ENCODE measurements at regions not wholly inside any gene's neighbourhood (a gene's known extent, or its start where the extent isn't known, plus 50 kb on each side); places are given as distances from the start of the nearest gene placed in this dataset.

DNA sequence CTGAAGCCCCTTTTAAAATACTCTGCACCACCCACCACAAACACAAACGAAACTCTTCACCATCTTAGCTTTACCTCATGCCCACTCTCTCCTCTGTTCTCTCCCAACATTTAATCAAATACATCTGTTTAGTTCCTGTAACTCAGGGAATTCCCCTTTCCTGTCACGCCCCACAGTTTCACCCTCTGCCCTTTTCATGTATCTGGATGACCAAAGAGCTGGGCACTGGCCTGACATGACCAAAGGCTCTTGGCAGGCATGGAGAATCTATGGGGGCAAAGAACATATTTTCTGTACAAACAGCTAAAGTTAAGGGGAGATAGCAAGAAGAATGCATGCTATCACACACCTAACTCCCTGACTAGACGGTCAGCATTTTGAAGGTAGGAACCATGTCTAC, 270.0 kb downstream of the TBL1XR1 start:
- no peak overlapping the region for H3K27ac Mint-ChIP-seq
- DNase-seq, result no peak
- H3K27me3 Mint-ChIP-seq, result peaks cover 10% of the 10 kb centered on the region
- H3K4me3 Mint-ChIP-seq, result no peak overlapping the region
- CTCF ChIA-PET, result no interaction called here
- no peaks in the 10 kb centered on the region for H3K9me3 Mint-ChIP-seq
- POLR2A ChIA-PET, result no interaction called here
- H3K4me1 Mint-ChIP-seq, result peaks cover 10% of the 10 kb centered on the region
- no peaks in the 10 kb centered on the region for H3K36me3 Mint-ChIP-seq (ENCODE audit: low read depth)

DNA sequence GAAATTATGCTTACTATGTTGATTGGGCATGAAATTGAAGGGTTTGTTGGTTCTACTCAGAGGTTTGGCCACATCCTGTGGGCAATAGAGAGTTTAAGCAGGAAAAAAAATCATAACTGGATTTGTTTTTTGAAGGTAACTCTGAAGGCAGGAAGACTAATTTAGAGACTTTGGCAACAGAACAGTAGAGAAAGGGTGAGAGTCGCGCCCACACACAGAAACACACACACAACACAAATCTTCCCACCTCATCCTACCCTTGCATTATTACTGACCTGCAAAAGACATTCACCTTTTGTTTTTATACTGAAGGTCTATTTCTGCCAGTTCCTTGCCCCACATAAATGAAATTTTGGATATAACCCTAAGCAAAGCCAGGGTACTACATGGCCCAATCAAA, 270.6 kb downstream of the TBL1XR1 start:
- ChIA-PET POLR2A (no interaction called here), CTCF (no interaction called here)
- Mint-ChIP-seq H3K9me3 (no peaks in the 10 kb centered on the region), H3K36me3 (ENCODE audit: low read depth) (no peaks in the 10 kb centered on the region), H3K4me3 (no peak overlapping the region), H3K27me3 (peaks cover 8% of the 10 kb centered on the region), H3K4me1 (peaks cover 10% of the 10 kb centered on the region), H3K27ac (no peak overlapping the region)
- DNase-seq, result no peak

DNA sequence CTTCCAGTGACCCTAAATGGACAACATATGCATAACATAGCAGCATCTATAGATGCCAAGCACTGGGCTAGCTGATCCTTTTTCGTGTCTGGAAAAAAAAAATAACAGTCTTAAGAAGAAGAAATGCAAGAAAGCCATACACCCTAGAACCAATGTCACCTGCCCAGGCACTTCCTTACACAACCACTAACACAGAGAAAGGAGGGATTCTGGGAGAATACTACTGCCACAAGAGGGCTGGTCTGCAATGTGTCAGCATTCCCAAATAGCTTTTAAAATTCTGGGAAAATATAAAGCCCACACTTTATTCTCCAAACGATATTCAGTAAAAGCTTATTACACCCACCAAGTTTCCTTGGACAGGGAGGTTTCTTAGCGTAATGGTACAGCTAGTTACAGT, 271.2 kb downstream of the TBL1XR1 start:
- Mint-ChIP-seq H3K4me3 (no peak overlapping the region), H3K27me3 (peaks cover 7% of the 10 kb centered on the region), H3K36me3 (ENCODE audit: low read depth) (no peaks in the 10 kb centered on the region), H3K9me3 (no peaks in the 10 kb centered on the region), H3K4me1 (peaks cover 10% of the 10 kb centered on the region), H3K27ac (no peak overlapping the region)
- ChIA-PET CTCF (no interaction called here), POLR2A (no interaction called here)
- no peak for DNase-seq

DNA sequence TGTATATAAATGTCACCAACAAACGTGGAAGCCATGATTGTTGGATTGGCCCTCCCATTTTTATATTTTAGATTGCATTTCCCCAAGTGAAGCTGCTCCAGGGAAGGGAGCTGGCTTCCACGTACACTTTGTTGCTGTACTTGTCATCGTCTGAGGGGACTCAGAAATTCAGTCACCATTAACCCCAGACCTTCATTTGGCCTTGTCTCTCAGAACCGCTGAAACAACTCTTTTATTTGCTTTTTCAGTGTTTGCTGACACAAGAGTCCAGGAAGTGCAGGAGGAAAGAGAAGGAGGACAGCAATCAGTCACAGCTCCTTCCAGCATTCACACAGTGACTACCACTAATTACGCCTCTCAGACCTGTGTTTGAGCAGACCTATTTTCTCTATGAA, 276.5 kb downstream of the TBL1XR1 start:
- POLR2A ChIA-PET, result no interaction called here
- Mint-ChIP-seq H3K4me1 (no peaks in the 10 kb centered on the region), H3K36me3 (ENCODE audit: low read depth) (no peaks in the 10 kb centered on the region), H3K27ac (no peak overlapping the region), H3K4me3 (no peak overlapping the region), H3K27me3 (peaks cover 1% of the 10 kb centered on the region), H3K9me3 (no peaks in the 10 kb centered on the region)
- CTCF ChIA-PET, result no interaction called here
- no peak for DNase-seq

DNA sequence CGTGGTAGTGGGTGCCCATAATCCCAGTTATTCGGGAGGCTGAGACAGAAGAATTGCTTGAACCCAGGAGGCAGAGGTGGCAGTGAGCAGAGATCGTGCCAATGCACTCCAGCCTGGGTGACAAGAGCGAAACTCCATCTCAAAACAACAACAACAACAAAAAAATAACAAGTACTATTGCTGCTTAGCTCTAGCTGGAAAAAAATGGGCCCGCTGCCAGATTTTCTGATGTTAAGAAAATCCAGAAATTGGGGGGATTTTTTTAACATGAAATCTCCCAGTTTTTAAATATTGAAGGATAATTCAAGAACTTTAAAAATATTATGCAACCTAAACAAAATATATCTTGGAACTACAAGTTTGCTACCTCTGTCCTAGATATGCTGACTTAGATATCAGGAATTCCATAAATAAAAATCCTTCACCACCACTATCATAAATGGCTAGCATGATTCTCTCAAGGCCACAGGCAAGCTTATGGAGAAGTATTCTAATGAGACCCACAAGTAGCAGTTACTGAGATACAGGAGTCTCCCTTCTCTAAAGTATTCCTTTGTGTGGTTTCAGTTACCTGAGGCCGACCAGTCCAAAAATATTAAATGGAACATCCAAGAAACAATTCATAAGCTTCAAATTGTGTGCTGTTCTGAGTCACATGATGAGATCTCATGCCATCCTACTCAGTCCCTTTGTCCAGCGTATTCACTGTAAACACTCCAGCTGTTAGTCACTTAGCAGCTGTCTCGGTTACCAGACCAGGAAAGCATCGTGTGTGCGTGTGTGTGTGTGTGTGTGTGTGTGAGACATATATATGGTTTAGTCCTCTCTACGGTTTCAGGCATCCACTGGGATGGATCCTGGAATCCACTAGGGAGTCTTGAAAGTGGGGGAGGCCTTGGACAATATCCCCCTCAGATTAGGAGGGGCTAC, 277.2 kb downstream of the TBL1XR1 start:
- DNase-seq, result no peak
- POLR2A ChIA-PET, result no interaction called here
- Mint-ChIP-seq H3K9me3 (no peaks in the 10 kb centered on the region), H3K27me3 (peaks cover 1% of the 10 kb centered on the region), H3K4me1 (no peaks in the 10 kb centered on the region), H3K36me3 (ENCODE audit: low read depth) (no peaks in the 10 kb centered on the region), H3K4me3 (no peak overlapping the region), H3K27ac (no peak overlapping the region)
- CTCF ChIA-PET, result no interaction called here

DNA sequence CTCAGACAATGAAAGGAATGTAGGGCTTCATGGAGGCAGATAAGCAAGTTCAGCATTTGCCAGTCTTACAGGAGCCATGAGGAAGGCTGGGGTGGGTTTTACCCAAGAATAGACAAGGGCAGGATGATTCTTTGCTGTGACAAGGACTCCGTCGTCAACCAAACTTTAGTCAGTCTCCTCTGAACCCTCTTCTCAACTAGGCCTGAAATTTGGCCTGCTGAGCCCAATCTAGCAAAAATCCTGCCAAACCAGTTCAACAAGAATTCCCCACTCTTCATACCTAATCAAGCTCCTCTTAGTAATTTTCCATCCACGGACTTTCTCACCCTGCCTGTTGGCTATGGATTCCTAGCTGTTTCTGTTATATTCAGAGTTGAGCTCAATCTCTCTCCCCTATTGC, 280.5 kb downstream of the TBL1XR1 start:
- Mint-ChIP-seq H3K4me3 (no peak overlapping the region), H3K27me3 (peaks cover 1% of the 10 kb centered on the region), H3K4me1 (no peaks in the 10 kb centered on the region), H3K9me3 (no peaks in the 10 kb centered on the region), H3K27ac (no peak overlapping the region), H3K36me3 (ENCODE audit: low read depth) (no peaks in the 10 kb centered on the region)
- ChIA-PET POLR2A (no interaction called here), CTCF (no interaction called here)
- no peak for DNase-seq

DNA sequence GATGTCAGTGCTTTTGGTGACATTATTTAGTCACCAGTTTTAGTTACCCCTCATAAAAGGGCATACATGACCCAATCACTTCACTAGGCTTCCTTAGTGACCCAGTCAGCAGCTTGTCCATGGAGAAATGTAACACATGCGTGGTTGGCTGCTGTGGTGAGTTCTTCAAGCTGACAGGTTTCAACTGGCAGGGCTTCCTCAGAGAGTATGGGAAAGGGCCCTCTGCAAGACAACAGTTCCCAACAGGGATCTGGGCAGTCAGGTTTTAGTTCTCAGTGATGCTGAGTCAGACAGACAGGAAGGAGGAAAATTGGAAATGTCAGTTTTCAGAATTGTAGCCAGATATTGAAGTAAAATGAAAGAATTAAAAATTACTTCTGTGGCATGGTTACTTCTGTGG, 282.5 kb downstream of the TBL1XR1 start:
- no peak for DNase-seq
- Mint-ChIP-seq H3K4me3 (no peak overlapping the region), H3K27me3 (peaks cover 1% of the 10 kb centered on the region), H3K36me3 (ENCODE audit: low read depth) (no peaks in the 10 kb centered on the region), H3K27ac (no peak overlapping the region), H3K9me3 (no peaks in the 10 kb centered on the region), H3K4me1 (no peaks in the 10 kb centered on the region)
- ChIA-PET POLR2A (no interaction called here), CTCF (no interaction called here)

DNA sequence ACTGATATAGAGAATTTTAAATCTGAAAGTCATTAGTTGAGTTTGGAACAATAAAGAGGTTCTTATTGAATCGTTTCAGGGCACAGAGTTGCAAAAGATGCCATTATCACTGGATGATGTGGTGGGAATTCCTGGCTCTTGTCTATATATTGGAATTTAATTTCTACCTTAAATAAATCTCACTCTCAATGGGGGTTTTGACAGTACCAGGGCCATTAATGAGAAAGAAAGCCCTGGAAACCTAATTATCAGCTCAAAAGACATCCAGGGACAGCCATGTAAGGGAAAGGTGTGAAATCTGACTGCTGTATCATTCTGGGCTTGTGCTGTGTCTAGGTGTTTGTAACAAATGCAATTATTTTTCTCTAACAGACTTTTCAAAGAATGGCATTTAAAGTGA, 285.7 kb downstream of the TBL1XR1 start:
- CTCF ChIA-PET, result no interaction called here
- Mint-ChIP-seq H3K36me3 (ENCODE audit: low read depth) (no peaks in the 10 kb centered on the region), H3K4me3 (no peak overlapping the region), H3K9me3 (no peaks in the 10 kb centered on the region), H3K27me3 (peaks cover 1% of the 10 kb centered on the region), H3K27ac (no peak overlapping the region), H3K4me1 (no peaks in the 10 kb centered on the region)
- DNase-seq, result no peak
- POLR2A ChIA-PET, result no interaction called here

DNA sequence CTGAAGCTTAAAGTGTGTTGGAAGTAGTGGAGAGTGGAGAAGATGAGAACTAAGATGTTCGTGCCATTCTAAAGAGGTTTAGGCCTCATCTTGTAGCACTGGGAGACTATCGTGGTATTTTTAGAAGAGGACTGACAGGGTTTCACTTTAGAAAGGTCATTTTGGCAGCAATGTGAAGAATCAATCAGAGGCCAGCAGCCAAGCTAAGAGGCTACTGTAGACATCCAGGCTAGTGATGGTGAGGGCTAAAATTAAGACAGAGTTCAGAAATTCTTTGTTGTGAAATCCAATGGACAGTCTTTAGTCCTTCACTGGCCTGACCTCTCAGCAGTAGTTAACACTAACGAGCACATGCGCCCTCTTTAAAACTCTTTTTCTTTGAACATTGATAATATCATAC, 288.2 kb downstream of the TBL1XR1 start:
- no peak for DNase-seq
- ChIA-PET CTCF (no interaction called here), POLR2A (no interaction called here)
- H3K4me3 Mint-ChIP-seq, result no peak overlapping the region
- peaks cover 3% of the 10 kb centered on the region for H3K27me3 Mint-ChIP-seq
- H3K27ac Mint-ChIP-seq, result no peak overlapping the region
- no peaks in the 10 kb centered on the region for H3K9me3 Mint-ChIP-seq
- H3K36me3 Mint-ChIP-seq (ENCODE audit: low read depth), result no peaks in the 10 kb centered on the region
- no peaks in the 10 kb centered on the region for H3K4me1 Mint-ChIP-seq

DNA sequence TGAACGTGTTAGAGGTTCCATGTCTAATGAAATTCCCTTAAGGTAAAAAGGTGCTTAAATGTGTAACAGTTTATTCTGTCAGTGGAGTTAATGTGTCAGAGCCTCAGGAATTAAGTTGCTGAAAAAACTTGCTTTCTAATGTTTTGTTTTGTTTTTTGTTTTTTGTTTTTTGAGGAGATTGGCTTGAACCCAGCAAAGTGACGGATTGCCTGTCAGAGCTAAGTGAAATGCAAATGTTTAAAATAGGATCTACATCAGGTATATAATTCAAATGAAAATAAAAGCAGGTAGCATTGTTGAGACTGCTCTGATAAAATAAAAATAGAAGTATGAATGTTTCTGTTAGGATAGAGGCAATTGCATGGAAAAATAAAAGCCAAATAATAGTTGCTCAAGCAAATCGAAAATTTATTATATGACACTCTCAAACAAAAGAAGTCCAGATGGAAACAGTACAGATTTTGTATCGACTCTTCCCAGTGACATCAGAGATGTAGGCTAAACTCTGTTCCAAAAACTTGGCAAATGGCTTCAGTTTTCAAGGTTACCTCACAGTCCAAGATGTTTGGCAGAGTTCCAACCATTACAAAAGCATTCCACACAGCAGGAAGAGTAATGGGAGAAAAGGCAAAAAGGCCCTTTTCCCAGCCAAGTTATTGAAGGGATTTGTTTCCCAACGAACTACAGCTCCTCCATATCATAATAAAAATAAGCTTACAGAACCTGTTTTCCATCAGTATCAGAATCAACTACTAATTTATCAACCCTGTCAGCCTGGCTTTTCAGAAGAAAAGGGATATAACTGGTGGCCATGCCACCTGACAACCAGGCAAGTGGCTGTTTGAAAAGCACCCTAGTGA, 291.0 kb downstream of the TBL1XR1 start:
- Mint-ChIP-seq H3K4me1 (no peaks in the 10 kb centered on the region), H3K4me3 (no peak overlapping the region), H3K27me3 (peaks cover 4% of the 10 kb centered on the region), H3K9me3 (no peaks in the 10 kb centered on the region), H3K36me3 (ENCODE audit: low read depth) (no peaks in the 10 kb centered on the region), H3K27ac (no peak overlapping the region)
- DNase-seq, result no peak
- CTCF ChIA-PET, result no interaction called here
- POLR2A ChIA-PET, result no interaction called here

DNA sequence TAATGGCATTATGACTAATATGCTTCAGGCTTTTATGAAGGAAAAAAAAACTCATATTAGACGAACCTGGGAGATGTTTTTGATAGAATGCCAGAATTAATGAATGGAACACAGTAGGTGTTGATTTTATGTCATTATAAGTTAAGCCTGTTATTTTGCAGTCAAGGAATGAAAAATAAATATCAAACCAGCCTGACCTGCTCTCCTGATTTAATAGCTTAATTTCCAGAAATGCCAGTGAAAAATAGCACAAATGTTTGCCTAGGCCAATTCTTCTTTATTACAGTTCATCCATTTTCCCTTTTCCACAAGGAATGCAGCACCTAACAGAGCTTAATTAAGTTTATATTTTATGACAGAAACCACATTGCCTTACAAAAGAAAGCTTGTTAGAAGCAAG, 292.0 kb downstream of the TBL1XR1 start:
- POLR2A ChIA-PET, result interaction anchor here (0.6 kb wide), 1 partner anchor 8 kb away, joined by 3 read pairs; no protein-coding TSS in a partner anchor

DNA sequence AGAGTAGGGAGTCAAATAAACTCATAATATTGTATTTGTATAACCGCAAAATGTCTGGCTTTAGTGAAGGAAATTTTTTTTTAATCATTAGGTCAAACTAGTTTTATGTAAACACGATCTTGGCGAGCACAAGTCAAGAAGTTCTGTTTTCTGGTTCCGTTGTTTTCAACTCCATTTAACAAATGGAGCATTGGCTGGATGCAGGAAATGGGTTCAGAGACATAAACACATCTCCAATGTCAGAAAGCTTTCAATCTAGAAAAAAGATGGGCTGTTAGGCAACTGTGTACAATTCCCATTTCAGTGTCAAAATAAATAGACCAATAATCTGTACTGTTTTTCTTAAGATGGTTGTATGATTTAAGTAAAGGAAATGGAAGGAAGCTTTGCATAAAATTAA, 292.8 kb downstream of the TBL1XR1 start:
- H3K9me3 Mint-ChIP-seq, result no peaks in the 10 kb centered on the region
- H3K36me3 Mint-ChIP-seq (ENCODE audit: low read depth), result no peaks in the 10 kb centered on the region
- DNase-seq, result no peak
- ChIA-PET POLR2A (no interaction called here), CTCF (no interaction called here)
- H3K27me3 Mint-ChIP-seq, result peaks cover 5% of the 10 kb centered on the region
- no peak overlapping the region for H3K4me3 Mint-ChIP-seq
- no peak overlapping the region for H3K27ac Mint-ChIP-seq
- H3K4me1 Mint-ChIP-seq, result no peaks in the 10 kb centered on the region

More for the DNA sequence above, 292.0 kb downstream of the TBL1XR1 start:
- H3K27me3 Mint-ChIP-seq, result peaks cover 4% of the 10 kb centered on the region
- no peaks in the 10 kb centered on the region for H3K36me3 Mint-ChIP-seq (ENCODE audit: low read depth)
- H3K4me1 Mint-ChIP-seq, result no peaks in the 10 kb centered on the region
- no peaks in the 10 kb centered on the region for H3K9me3 Mint-ChIP-seq
- CTCF ChIA-PET, result no interaction called here
- no peak for DNase-seq
- H3K4me3 Mint-ChIP-seq, result no peak overlapping the region
- H3K27ac Mint-ChIP-seq, result no peak overlapping the region

DNA sequence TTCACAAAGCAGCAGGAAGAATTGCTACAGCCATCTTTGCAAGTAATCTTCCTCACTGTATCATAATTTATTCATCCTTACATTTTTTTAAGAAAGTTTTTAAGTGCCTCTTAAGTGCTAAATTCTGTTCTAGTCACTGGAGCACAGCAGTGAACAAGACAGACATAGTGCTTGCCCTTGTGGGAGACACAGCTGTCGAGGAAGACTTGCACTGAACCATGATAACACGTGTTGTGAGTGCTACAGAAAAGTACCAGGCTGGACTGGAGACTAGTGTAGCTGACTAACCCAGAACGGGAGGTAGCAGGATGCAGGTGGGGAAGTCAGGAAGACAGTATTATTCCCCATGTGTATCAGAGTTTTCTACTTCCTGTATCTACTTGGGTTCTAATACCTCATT, 300.6 kb downstream of the TBL1XR1 start:
- no peaks in the 10 kb centered on the region for H3K9me3 Mint-ChIP-seq
- no peak overlapping the region for H3K4me3 Mint-ChIP-seq
- H3K27me3 Mint-ChIP-seq, result peaks cover 5% of the 10 kb centered on the region
- CTCF ChIA-PET, result no interaction called here
- no peaks in the 10 kb centered on the region for H3K36me3 Mint-ChIP-seq (ENCODE audit: low read depth)
- POLR2A ChIA-PET, result no interaction called here
- no peaks in the 10 kb centered on the region for H3K4me1 Mint-ChIP-seq
- H3K27ac Mint-ChIP-seq, result no peak overlapping the region
- no peak for DNase-seq

DNA sequence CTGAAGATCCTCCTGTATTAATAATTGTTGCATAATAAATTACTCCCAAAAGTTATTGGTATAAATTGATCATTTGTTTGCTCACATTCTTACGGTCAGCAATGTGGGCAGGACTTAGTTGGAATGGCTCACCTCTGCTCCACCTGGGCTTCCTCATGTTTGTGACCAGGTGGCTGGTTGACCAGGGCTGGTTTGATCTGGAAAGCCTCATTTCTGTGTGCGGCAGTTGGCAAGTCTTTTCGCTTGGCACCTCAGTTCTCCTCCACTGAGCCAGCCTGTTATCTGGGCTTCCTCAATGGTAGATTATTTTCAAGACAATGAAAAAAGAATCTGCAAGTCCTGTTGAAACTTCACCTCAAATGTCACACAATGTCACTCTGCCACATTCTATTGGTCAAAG, 301.1 kb downstream of the TBL1XR1 start:
- H3K36me3 Mint-ChIP-seq (ENCODE audit: low read depth), result no peaks in the 10 kb centered on the region
- ChIA-PET POLR2A (no interaction called here), CTCF (no interaction called here)
- no peak overlapping the region for H3K27ac Mint-ChIP-seq
- peaks cover 4% of the 10 kb centered on the region for H3K27me3 Mint-ChIP-seq
- H3K4me1 Mint-ChIP-seq, result no peaks in the 10 kb centered on the region
- no peaks in the 10 kb centered on the region for H3K9me3 Mint-ChIP-seq
- H3K4me3 Mint-ChIP-seq, result no peak overlapping the region
- DNase-seq, result no peak

Measured in activated CD4-positive, alpha-beta memory T cell treated with anti-CD3 and anti-CD28 coated beads, Interleukin-2, amount 10 ng/mL, durations not matched to agents 7 days and 5 days (primary cell).